Mononuclear cell (primary cell): ENCODE measurements at regions not wholly inside any gene's neighbourhood (a gene's known extent, or its start where the extent isn't known, plus 50 kb on each side); places are given as distances from the start of the nearest gene placed in this dataset.

Source experiments
- H3K27me3 ChIP-seq: 2 replicates; pipeline ENCODE4 v1.6.0; 2011; ENCODE audit warnings: low read length, control low read depth; ENCODE audit not compliant: insufficient read depth
- H3K4me1 ChIP-seq: 2 replicates; pipeline ENCODE4 v1.5.1; 2011; ENCODE audit warnings: mild to moderate bottlenecking, low read length, control low read depth; ENCODE audit not compliant: insufficient read depth
- H3K4me3 ChIP-seq: 2 replicates; pipeline ENCODE4 v1.5.1; 2011; ENCODE audit warnings: mild to moderate bottlenecking, low read length, moderate library complexity
- H3K9me3 ChIP-seq: 2 replicates; pipeline ENCODE4 v1.5.1; 2011; ENCODE audit warnings: low read depth, mild to moderate bottlenecking, control low read depth, low read length

DNA sequence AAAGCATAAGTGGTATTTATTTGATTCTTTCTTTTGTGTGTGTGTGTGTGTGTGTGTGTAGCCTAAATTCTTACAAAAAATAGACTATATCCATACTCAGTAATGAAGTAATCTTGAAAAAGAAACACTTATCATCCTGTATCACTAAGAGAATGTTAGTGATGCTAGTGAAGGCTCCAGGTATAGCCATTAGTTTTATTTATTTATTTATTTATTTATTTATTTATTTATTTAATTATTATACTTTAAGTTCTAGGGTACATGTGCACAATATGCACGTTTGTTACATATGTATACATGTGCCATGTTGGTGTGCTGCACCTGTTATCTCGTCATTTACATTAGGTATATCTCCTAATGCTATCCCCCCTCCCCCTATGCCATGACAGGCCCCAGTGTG lies 436.0 kb downstream of the HTR7 start:
- Histone ChIP-seq H3K27me3 (no peaks in the 10 kb centered on the region), H3K4me3 (no peak overlapping the region), H3K9me3 (peaks cover 6% of the 10 kb centered on the region), H3K4me1 (no peaks in the 10 kb centered on the region)

DNA sequence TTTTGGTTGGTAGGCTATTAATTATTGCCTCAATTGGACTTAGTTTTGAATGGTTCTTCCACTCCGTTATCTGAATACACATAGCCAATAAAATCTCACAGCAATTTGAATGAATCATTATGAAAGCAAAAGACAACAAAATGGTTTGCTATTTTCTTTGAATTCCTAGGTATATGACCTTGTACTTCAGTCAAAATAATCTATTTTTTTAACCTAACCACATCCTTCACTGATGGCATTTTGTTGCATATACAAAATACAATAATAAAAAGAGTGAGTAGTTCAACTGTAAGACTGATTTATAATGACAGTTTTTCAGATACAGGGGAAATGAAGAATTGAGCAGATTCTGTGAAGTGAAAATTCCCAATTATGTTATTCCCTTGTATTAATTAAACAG lies 433.1 kb downstream of the HTR7 start:
- Histone ChIP-seq H3K4me3 (no peak overlapping the region), H3K9me3 (peaks cover 6% of the 10 kb centered on the region), H3K27me3 (no peaks in the 10 kb centered on the region), H3K4me1 (no peaks in the 10 kb centered on the region)

DNA sequence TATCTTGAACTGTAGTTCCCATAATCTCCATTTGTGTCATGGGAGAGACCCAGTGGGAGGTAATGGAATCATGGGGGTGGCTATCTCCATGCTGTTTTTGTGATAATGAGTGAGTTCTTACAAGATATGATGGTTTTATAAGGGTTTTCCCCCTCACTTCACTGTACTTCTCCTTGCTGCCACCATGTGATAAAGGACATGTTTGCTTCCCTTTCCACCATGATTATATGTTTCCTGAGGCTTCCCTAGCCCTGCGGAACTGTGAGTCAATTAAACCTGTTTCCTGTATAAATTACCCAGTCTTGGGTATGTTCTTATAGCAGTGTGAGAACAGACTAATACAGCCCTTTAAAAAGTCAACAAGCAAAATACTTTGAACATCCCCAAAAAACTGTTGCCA lies 427.7 kb downstream of the HTR7 start:
- Histone ChIP-seq H3K9me3 (no peaks in the 10 kb centered on the region), H3K4me3 (no peak overlapping the region), H3K27me3 (no peaks in the 10 kb centered on the region), H3K4me1 (no peaks in the 10 kb centered on the region)

DNA sequence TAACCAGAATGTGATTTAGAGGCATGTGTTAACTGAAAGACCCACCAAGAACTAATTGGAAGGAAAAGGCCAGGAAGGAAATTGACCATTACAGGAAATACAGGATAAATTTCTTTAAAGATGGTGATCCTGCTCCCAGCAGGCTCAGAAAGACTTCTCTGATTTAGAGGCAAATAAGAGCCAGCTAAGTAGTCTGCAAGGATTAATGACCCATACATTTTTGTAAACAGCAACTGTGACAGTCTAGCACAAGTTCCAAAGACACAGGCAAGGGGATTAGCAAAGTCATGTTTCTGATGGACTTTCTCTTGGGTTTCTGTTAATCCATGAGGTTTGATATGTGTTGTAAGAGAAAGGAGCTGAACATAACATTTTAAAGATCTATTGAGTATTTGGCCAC lies 425.0 kb downstream of the HTR7 start:
- H3K27me3 ChIP-seq, result no peaks in the 10 kb centered on the region
- H3K4me1 ChIP-seq, result no peaks in the 10 kb centered on the region
- no peaks in the 10 kb centered on the region for H3K9me3 ChIP-seq
- H3K4me3 ChIP-seq, result no peak overlapping the region

DNA sequence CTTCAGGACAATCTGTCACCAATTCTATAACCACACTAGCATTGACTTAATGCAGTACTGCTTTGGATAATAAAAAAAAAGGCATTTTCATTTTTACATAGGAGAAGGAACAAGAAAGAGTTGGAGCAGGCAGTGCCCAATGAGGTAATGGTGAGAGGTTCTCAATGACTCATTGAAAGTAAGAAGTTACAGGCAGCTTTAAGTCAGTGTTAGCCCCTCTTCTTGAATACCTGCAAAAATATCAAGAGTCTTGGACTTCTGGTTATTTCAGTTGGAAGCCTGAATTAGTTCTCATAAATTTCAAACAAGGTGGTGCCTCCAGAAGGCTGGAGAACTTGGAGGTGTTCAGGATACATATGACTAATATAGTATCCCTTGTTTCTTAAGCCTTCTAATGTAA lies 422.5 kb downstream of the HTR7 start:
- Histone ChIP-seq H3K9me3 (no peaks in the 10 kb centered on the region), H3K27me3 (no peaks in the 10 kb centered on the region), H3K4me3 (no peak overlapping the region), H3K4me1 (no peaks in the 10 kb centered on the region)

DNA sequence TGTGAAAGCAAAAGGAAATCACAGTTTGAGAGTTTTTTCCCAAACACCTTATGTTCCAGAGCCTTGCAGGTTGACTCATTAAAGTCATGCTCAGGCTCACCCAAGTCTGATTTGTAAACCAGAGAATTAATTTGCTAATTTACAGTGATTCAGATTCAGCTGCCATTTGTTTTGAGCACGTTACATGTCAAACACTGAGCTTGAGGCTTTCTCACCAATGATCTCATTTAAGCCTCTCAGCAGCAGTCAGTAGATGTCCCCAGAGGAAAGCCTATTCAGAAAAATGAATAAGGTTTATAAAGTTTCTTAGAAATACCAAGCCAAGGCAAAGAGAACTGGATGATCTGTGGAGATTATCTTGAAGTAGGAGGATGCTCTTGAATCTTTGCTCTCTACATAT lies 420.4 kb downstream of the HTR7 start:
- H3K27me3 ChIP-seq, result no peaks in the 10 kb centered on the region
- H3K4me1 ChIP-seq, result no peaks in the 10 kb centered on the region
- H3K4me3 ChIP-seq, result no peak overlapping the region
- H3K9me3 ChIP-seq, result peaks cover 14% of the 10 kb centered on the region

DNA sequence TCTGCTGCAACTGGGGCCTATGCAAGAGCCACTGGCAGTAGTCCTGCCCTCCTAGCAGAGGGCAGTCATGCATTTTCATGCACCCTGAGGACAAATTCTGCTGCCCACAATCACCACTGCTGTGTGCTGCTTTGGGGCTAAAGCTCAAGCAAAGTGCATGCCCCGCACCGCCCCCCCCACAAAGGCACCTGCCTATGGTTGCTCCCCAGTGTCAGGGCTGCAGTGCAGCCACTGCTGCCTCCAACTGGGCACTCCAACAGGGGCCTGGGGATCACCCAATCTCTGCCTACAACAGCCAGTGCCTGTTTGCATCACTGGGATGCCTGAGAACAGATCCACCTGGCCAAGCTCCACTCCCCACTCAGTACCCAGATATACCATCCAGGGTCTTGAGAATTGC lies 417.0 kb downstream of the HTR7 start:
- Histone ChIP-seq H3K4me3 (no peak overlapping the region), H3K4me1 (no peaks in the 10 kb centered on the region), H3K9me3 (peaks cover 30% of the 10 kb centered on the region), H3K27me3 (no peaks in the 10 kb centered on the region)

DNA sequence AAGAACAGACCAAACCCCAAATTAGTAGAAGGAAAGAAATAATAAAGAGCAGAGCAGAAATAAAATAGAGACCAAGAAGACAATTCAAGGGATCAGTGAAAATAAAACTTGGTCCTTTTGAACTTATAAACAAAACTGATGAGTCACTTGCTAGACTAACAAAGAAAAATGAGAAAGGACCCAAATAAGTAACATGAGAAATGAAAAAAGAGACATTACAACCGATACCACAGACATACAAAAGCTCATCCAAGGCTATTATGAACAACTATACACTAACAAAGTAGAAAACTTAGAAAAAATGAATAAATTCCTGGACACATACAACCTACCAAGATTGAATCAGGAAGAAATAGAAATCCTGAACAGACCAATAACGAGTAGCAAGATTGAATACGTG lies 414.5 kb downstream of the HTR7 start:
- H3K27me3 ChIP-seq, result no peaks in the 10 kb centered on the region
- peaks cover 30% of the 10 kb centered on the region for H3K9me3 ChIP-seq
- no peak overlapping the region for H3K4me3 ChIP-seq
- H3K4me1 ChIP-seq, result no peaks in the 10 kb centered on the region

DNA sequence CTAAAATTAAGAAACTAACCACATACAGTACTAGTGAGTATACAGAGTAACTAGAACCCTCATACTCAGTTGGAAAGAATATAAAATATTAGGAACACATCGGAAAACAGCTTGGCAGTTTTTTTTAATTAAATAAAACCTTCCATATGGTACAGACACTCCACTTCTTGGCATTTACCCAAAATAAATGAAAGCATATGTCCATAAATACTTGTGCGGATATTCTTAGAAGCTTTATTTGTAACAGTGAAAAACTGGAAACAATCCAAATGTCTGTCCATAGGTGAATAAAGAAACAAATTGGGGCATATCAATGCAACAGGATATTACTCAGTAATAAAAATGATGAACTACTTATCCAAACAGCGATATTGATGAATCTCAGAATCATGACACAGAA lies 410.0 kb downstream of the HTR7 start:
- Histone ChIP-seq H3K9me3 (peaks cover 12% of the 10 kb centered on the region), H3K4me1 (no peaks in the 10 kb centered on the region), H3K4me3 (no peak overlapping the region), H3K27me3 (no peaks in the 10 kb centered on the region)

DNA sequence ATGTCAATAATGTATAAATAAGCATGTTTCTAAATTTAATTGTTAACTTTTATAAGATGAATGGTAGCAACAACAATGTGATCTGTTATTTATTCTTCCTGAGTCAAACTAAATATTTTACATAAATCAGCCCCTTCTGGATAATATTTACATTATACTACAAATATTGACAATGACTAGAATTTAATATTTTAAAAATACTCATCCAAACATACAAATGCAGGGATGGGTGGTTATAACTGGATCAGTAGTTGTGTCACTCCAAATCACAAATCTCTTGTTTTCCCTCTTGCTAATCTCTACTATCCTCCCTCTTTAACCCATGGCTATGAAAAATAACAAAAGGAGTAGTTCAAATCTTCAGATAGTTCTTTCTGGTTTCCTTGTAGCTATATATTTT lies 407.0 kb downstream of the HTR7 start:
- Histone ChIP-seq H3K4me3 (no peak overlapping the region), H3K4me1 (no peaks in the 10 kb centered on the region), H3K9me3 (no peaks in the 10 kb centered on the region)

DNA sequence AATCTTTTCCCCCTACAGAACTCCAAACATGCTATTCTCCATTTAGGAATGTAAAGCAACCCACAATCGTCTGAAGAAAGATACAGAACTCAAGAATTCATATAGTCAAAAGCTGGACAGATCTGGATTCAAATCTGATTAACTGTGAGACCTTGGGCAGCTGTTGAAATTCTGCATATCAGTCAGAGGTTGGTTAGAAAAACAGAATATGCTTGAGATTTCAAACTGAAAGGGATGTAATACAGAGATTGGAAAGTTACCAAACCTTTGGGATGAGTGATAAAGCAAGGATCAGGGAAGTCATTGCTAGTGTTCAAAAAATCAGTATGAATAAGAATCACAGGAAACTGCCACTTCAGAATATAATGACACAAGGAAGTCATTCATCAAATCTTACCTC lies 406.6 kb downstream of the HTR7 start:
- H3K27me3 ChIP-seq, result no peaks in the 10 kb centered on the region
- H3K4me1 ChIP-seq, result no peaks in the 10 kb centered on the region

More for the DNA sequence above, 407.0 kb downstream of the HTR7 start:
- no peaks in the 10 kb centered on the region for H3K27me3 ChIP-seq

DNA sequence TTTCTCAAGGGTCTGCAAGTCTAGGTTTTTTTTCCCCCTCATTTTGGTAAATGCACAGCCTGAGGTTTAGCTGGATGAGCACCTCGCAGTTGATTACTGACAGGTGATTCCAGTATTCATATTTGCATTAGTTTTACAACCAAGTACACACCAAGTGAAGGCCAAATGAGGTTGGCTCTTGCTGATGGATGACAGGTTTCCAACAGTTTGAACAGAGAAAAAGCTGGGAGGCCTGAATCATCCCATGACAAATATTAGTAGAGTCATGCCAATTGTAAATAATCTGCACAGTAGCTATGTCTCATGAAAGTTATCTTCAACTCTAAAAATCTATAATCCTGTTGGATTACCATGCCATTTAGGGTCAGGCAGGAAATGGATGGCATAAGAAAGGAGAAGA lies 399.8 kb downstream of the HTR7 start:
- Histone ChIP-seq H3K9me3 (no peaks in the 10 kb centered on the region), H3K4me3 (no peak overlapping the region), H3K27me3 (no peaks in the 10 kb centered on the region), H3K4me1 (no peaks in the 10 kb centered on the region)

More for the DNA sequence above, 406.6 kb downstream of the HTR7 start:
- no peaks in the 10 kb centered on the region for H3K9me3 ChIP-seq
- H3K4me3 ChIP-seq, result no peak overlapping the region

DNA sequence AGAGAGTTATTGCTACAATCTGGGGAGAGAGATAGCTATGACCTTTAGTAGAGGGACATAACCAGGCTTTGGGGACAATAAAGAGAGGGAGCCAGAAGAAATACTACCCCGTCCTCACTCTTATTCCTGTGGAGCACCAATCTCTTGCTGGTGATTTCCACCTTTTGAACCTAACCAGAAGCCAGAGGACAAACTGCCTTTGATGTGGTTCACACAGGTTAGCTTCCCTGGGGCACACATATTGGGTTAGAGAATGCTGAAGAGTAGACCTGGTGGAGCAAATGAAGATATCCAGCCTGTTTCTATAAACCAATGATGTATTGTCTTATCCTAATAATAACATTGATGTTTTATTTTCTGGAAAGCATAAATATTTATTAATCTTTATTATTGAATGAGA lies 399.3 kb downstream of the HTR7 start:
- H3K27me3 ChIP-seq, result no peaks in the 10 kb centered on the region
- H3K9me3 ChIP-seq, result no peaks in the 10 kb centered on the region
- no peak overlapping the region for H3K4me3 ChIP-seq
- no peaks in the 10 kb centered on the region for H3K4me1 ChIP-seq

DNA sequence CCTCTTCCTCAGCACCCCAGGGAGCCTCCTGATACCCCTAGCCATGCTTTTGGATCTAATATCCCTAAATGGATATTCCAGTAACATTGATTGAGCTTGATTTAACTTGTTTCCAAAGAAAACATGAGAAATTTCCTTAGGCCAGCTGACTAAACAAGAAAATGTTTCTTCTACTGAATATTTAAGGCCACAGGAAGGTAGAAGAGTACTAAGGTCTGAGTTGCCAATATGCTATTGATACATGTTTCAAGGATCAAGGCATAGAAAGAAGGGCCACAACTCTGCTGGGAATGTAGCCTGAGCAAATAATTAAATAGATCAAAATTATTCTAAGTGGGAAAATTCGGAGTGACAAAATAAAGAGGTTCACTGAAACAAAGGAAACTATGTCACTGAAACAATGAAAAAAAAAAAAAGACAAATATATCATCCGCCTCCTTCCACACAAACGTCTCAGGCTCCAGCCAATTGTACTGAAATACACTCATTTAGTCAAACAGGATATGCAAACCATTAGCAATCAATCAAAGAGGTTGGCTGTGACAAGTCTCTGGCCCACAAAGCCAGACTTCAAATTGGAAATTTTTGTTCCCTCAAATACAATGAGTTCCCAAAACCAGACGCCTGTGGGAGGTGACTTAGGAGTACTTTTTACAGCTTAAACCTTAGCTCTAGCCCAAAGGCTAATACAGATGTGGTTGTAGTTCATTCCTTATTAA lies 396.2 kb downstream of the HTR7 start:
- no peak overlapping the region for H3K4me3 ChIP-seq
- H3K9me3 ChIP-seq, result no peaks in the 10 kb centered on the region
- H3K4me1 ChIP-seq, result no peaks in the 10 kb centered on the region
- H3K27me3 ChIP-seq, result no peaks in the 10 kb centered on the region

DNA sequence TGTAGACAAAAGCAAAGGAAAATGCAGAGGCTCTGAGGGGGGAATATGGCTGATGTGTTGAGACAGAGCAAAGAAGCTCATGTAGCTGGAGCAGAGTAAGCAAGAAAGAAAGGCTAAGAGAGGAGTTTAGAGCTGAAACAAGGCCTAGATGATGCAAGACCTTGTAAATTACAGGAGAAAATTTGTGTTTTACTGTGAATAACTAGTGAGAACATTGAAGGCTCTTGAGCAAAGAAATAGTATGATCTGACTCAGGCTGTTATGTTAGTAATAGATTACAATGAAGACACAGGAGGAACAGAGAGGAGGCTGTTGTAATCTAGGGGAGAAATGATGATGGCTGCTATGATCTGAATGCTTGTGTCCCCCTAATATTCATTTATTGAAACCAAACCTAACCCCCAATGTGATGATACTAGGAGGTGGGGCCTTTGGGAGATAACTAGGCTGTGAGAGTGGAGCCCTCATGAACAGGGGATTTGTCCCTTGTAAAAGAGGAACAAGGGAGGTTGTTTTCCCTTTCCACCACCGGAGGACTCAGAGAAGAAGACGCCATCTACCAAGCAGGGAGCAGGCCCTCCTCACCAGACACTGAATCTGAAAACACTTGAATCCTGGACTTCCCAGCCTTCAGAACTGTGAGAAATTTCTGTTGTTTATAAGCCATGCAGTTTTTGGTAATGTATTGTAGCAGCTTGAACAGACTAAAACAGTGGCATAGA lies 394.9 kb downstream of the HTR7 start:
- no peak overlapping the region for H3K4me3 ChIP-seq
- no peaks in the 10 kb centered on the region for H3K9me3 ChIP-seq
- no peaks in the 10 kb centered on the region for H3K4me1 ChIP-seq
- no peaks in the 10 kb centered on the region for H3K27me3 ChIP-seq

DNA sequence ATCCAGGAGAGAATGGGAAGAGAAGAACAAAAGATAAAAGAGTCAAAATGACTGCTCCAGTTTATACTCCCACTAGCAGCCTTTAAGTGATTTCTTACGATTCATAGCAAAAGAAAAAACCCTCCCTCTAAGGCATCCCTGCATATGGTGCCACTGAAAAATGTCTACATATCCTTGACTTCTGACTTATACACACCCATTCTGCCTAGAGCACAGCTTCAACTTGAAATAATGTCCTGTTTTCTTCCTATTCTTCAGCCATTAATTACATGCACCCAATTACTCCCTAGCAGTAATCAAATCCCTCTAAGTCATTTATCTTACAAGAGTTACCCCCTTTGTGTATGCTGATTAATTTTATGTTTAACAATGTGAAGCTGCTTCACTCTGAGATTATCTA lies 393.5 kb downstream of the HTR7 start:
- no peaks in the 10 kb centered on the region for H3K9me3 ChIP-seq
- H3K27me3 ChIP-seq, result no peaks in the 10 kb centered on the region
- no peaks in the 10 kb centered on the region for H3K4me1 ChIP-seq
- H3K4me3 ChIP-seq, result no peak overlapping the region
